GM19324 (cell line): ENCODE measurements at regions not wholly inside any gene's neighbourhood (a gene's known extent, or its start where the extent isn't known, plus 50 kb on each side); places are given as distances from the start of the nearest gene placed in this dataset.

Experiments used
- ATAC-seq: cut with Tn5 transposase; IDR thresholded peaks from one replicate; pipeline ENCODE4 v1.9.1; 2021; ENCODE audit warnings: mild to moderate bottlenecking, moderate library complexity; ENCODE audit not compliant: unreplicated experiment, low FRiP score

DNA sequence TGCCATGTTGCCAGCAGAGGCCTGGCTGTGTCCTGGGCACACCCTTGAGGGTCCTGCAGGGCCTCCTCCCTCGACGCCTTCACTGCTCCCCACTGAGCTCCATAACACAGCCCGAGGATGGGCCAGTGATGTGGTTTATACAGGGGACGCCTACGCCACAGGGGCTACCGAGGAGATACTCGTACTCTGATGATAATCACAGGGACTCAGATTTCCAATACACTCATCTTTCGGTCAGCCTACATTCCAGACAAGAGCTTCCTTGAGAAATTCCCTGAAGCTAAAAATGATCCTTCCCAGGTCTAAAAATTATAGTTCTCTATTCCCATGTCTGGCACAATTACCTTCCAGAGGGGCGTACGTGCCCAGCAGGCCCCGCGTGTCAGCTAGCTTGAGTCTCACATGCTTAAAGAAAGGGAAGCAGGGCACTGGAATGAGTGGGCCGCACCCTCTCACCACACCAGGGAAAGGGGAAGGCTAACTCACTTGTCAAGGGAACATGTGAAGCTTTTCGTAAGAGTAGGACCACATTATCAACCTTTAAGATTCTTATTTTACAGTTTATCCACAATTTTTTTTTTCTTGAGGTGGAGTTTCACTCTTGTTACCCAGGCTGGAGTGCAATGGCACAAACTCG lies 159.5 kb upstream of the NDUFV2 start:
- no peak for ATAC-seq

GRCh38 chr18:8943900-8944870 lies 158.3 kb upstream of the NDUFV2 start:
- ATAC-seq, result no peak

GRCh38 chr18:8944871-8945245 lies 157.6 kb upstream of the NDUFV2 start:
- ATAC-seq, result no peak

DNA sequence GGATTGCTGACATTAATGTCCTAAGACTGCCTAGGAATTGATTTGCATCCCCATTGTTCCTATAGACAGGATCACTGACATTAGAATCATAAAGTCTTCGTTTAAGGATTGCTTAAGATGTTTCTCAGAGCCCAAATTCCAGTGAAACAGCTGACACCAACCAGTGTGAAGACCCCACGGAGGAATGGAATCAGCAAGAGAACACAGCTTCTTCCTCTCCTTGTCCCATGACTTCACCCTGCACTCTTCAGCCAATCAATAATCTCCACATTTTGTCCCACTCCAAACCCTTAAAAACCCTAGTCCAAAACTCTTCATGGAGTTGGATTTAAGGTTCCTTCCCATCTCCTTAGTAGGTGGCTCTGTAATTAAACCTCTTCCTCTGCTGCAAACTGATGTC lies 157.0 kb upstream of the NDUFV2 start:
- no peak for ATAC-seq

GRCh38 chr18:8946066-8946838 lies 156.2 kb upstream of the NDUFV2 start:
- ATAC-seq, result no peak

GRCh38 chr18:8947566-8947965 lies 154.9 kb upstream of the NDUFV2 start:
- no peak for ATAC-seq

DNA sequence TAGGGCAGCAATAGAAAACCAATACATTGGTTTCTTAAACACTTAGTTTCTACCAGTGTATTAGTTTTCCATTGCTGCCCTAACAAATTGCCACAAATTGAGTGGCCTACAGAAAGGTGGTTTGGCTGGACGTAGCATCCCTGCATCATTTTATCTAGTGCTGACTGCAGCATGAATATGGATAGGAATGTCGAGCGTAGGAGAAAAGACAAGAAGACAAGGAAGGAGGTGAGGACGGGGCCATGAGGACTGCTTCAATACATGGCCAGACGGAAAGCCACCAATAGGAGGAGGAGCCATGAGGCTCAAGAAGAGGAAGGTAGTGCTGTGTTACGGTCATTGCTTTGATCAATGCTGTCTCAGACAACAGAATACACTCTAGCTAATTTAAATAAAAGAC lies 154.5 kb upstream of the NDUFV2 start:
- no peak for ATAC-seq

GRCh38 chr18:8948471-8949149 lies 153.9 kb upstream of the NDUFV2 start:
- ATAC-seq, result no peak

- no peak for ATAC-seq
Observed at GRCh38 chr18:8949206-8949605, 153.3 kb upstream of the NDUFV2 start.

DNA sequence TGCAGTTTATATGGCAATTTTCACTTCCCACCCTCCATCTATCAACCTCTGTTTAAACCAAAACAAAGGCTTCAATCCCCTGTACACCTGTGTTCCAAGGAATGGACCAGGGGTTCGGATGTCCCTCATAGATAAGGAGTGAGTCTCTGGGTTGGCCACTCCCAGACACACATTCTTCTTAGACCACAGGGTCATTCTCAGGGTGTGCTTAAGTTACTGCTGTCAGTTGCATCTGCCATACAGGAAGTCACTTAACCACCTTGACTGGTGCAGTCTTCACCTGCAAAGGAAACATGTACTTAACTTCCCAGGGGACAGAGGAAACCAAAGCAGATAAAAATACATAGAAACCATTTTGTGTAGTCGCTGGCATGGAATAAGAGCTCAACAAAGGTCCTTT lies 151.0 kb upstream of the NDUFV2 start:
- peak; percentile 51 for ATAC-seq

DNA sequence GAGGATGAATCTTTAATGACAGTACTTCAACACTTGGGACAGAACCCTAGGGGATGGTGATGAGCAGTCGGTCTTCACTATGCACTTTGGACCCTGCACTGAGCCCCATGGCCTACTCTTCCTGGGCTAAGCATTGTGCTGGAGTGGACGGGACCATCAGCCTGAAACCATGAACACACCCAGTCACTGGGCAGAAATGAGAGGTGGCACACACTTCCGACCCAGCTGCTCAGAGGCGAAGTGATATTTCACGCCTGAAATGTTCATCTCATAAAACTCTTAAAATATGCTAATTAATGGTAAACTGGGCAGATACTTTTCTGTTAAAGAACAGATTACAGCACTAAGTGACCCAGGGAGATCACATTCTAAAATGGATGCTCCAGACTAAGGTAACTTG lies 150.3 kb upstream of the NDUFV2 start:
- ATAC-seq, result no peak

GRCh38 chr18:8952769-8953760 lies 149.4 kb upstream of the NDUFV2 start:
- no peak for ATAC-seq

DNA sequence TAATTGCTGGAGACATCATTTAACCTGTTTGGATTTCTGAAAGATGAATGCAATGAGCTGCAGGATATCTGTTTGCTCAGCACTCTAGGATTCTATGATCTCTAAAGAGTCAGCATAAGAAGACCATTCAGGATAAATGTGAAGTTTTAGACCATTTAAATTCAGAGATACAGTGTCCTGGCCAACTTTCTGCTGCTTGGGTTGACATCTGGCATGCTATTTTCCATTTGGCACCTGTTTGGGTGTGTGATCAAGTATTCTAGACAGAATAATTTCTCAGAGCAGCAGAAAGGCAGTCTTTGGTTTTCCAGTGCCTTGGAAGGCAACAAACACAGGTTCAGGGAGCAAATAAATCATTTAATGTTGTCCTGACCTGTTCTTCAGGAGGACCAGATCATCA lies 144.8 kb upstream of the NDUFV2 start:
- ATAC-seq, result no peak

DNA sequence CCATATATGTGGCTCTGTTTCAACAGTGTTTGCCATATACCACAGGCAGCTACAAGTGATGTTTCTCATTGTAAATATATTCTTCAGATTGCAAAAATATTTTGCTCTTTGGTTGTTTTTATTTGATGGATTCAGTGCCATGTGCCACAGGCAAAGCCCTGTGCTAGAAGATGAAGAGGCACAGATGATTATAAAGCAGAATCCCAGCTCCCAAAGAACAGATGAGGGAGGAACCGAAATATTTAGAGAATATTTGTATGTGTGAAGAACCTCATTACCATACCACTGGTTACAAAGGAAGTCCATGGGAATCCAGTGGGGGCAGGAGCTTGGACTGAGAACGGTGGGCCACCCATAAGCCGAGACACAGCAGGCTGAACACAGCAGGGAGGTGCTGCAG lies 143.8 kb upstream of the NDUFV2 start:
- no peak for ATAC-seq

- no peak for ATAC-seq
Observed at GRCh38 chr18:8959551-8960135, 142.9 kb upstream of the NDUFV2 start.

DNA sequence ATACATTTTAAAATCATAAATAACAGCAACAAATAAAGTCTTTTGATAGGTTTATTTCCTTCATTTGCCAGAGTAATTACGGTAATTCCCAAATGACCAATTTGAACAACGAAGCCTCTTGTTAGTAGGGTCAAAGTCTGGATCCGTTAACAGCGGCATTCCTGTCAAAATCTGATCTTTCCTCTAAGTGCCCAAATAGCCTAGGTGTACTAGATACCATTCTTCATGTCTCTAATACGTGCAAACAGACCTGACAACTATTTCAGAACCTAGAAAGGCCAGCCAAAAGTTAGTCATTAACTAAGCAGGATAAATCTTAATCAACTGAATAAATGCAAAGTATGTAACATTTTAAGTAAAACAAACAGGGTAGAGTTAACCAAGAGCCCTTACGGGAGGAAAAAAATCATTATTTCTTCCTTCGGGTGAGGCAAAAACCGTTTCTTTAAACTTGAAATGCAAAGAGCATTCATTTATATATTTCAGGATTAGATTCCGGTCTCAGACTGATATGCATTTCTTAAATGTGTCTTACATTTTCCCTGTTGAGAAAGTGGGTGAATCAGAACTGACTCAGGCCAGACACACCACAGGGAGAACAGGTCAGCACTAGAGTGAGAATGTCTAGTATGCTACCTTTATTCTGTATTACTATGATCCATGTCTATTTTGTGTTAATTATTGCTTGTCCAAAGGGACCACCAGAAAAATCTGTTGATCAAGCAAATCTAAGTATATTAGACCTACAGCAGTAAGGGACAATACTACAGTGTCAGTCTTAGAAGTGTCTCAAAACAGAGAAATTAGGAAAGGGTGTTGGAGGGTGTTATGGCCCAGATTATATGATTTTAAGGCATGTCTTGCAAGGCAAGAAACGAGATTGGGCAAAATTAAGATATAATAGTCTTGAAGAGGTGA lies 141.5 kb upstream of the NDUFV2 start:
- ATAC-seq, result no peak

DNA sequence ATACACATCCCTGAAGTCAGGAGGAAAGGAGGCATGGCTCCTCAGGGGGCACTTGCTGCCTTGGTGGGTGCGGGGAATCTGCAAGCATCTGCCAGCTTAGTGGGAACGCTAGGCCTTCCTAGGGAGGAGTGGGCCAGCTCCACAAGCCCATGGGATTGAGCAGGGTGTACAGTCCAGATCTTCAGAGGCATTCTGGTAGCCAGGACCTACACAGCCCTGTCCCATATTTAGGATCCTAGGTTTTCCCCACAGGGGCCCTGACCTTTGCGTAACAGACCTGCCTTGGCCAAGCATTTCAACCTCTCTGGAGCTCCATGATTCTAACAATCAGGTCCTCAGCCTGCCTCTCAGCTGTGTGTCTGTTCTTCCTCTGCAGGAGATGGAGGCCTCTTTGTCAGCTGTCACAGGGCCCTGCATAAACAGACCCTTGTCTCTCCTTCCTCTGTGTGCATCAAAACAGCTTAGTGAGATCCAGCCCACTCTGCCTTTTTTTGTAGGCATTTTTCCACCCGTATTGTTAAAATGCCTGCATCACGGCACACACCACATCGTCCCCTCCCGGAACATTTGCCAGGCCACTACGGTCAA lies 140.2 kb upstream of the NDUFV2 start:
- no peak for ATAC-seq
